ENCODE measurements at regions not wholly inside any gene's neighbourhood (a gene's known extent, or its start where the extent isn't known, plus 50 kb on each side); places are given as distances from the start of the nearest gene placed in this dataset.

DNA sequence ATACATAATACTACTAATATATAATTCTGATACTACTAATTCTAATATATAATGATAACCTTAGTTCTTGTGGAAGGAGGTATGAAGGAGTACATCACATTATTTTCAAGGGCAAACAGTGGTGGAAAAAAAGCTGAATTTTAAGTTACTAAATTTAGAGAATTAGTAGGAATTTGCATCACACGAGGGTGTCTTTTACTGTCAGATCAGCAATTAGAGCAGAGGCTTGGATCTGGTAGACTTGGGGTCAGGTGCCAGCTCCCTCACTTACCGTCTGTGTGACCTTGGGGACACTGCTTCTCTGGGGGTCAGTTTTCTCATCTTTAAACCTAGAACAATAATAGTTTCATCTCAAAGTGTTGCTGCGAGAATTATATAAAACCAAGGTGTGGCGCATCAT, 114.1 kb upstream of the NEDD4L start:
- TF ChIP-seq, protein P1, sequence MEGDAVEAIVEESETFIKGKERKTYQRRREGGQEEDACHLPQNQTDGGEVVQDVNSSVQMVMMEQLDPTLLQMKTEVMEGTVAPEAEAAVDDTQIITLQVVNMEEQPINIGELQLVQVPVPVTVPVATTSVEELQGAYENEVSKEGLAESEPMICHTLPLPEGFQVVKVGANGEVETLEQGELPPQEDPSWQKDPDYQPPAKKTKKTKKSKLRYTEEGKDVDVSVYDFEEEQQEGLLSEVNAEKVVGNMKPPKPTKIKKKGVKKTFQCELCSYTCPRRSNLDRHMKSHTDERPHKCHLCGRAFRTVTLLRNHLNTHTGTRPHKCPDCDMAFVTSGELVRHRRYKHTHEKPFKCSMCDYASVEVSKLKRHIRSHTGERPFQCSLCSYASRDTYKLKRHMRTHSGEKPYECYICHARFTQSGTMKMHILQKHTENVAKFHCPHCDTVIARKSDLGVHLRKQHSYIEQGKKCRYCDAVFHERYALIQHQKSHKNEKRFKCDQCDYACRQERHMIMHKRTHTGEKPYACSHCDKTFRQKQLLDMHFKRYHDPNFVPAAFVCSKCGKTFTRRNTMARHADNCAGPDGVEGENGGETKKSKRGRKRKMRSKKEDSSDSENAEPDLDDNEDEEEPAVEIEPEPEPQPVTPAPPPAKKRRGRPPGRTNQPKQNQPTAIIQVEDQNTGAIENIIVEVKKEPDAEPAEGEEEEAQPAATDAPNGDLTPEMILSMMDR (IDR thresholded peaks at IDR 0.05), result no peak
- TF ChIP-seq POLR2A (IDR thresholded peaks at IDR 0.05), result no peak

All from esophagus squamous epithelium (tissue), 4 donors.